ENCODE measurements at regions not wholly inside any gene's neighbourhood (a gene's known extent, or its start where the extent isn't known, plus 50 kb on each side); places are given as distances from the start of the nearest gene placed in this dataset.

DNA sequence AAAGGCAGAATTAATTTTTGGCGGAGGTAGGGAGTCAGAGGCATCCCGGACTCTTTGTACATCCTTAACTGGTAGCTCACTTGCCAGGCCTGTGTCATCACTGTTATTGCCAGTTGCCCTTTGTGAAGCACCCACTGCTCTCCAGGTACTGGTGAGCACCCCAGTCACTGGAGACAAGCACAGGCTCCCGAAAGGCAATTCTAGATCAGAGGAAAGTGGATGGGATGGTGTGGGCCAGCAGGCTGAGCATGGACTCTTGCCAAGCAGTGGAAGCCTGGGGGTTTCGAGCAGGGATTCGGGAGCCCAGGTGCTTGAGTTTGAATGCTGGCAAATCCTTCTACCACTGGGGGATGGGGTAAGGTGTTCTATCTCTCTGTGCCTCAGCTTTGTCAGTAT, 551.1 kb downstream of the MATN1 start:
- peak; percentile 84 for DNase-seq (ENCODE audit: extremely low spot score)
- 86% methylated on average over 5 of the region's 5 CpGs for WGBS
- TF ChIP-seq EP300 (IDR thresholded peaks at IDR 0.05) = no peak
- no peak for TF ChIP-seq POLR2A (IDR thresholded peaks at IDR 0.05; ENCODE audit: low read depth)
- TF ChIP-seq POLR2AphosphoS5 (IDR thresholded peaks at IDR 0.05) = no peak
- TF ChIP-seq, protein P1, sequence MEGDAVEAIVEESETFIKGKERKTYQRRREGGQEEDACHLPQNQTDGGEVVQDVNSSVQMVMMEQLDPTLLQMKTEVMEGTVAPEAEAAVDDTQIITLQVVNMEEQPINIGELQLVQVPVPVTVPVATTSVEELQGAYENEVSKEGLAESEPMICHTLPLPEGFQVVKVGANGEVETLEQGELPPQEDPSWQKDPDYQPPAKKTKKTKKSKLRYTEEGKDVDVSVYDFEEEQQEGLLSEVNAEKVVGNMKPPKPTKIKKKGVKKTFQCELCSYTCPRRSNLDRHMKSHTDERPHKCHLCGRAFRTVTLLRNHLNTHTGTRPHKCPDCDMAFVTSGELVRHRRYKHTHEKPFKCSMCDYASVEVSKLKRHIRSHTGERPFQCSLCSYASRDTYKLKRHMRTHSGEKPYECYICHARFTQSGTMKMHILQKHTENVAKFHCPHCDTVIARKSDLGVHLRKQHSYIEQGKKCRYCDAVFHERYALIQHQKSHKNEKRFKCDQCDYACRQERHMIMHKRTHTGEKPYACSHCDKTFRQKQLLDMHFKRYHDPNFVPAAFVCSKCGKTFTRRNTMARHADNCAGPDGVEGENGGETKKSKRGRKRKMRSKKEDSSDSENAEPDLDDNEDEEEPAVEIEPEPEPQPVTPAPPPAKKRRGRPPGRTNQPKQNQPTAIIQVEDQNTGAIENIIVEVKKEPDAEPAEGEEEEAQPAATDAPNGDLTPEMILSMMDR (IDR thresholded peaks at IDR 0.05) = no peak
- no peaks in the 10 kb centered on the region for H3K36me3 ChIP-seq
- H3K9me3 ChIP-seq = no peaks in the 10 kb centered on the region
- no peaks in the 10 kb centered on the region for H3K4me1 ChIP-seq
- no peak overlapping the region for H3K4me3 ChIP-seq
- intact Hi-C loops (cut with DNase I) = no loop called here
- no peaks in the 10 kb centered on the region for H3K27me3 ChIP-seq
- H3K27ac ChIP-seq (replicated peaks in 1 of 4) = no peak overlapping the region

DNA sequence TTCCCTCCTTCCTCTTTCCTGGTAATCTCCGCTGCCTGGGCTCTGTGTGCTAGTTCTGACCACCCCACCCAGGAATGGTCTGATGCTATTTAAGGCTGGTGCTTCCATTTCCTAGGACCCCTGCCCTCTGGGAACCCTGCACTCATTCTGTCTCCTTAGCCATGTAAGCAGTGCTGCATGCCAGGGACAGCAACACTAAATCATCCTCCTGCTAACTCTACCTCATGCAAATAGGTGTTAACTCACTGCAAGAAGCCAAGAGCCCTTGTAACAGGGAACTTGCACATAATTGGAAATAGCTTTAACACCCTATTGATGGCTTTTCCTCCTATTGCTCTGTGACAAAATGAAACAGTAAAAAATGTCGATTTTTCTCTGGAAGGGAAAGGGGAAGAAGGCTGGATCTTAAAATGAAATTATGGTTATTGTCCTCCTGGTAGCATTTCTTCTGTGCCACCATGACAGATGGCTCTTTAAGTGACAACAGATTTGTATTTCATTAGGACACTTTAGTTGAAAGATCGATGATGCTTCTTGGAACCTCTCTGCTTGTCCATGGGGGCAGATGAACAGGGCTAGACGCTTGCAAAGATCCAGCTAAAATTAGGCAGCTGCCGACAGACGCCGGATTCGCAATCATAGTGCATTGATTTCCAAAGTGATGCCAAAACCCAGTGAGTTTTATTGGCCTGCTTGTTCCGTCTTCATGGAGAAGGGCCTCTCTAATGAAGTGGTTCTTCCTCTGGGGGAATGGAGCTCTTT, 551.7 kb downstream of the MATN1 start:
- Histone ChIP-seq H3K4me1 (no peaks in the 10 kb centered on the region), H3K4me3 (no peak overlapping the region), H3K36me3 (no peaks in the 10 kb centered on the region), H3K27ac (replicated peaks in 1 of 4) (no peak overlapping the region), H3K27me3 (no peaks in the 10 kb centered on the region), H3K9me3 (no peaks in the 10 kb centered on the region)
- intact Hi-C loops (cut with DNase I) = no loop called here
- TF ChIP-seq EP300 (IDR thresholded peaks at IDR 0.05) (no peak), POLR2A (IDR thresholded peaks at IDR 0.05; ENCODE audit: low read depth) (no peak), POLR2AphosphoS5 (IDR thresholded peaks at IDR 0.05) (no peak)
- TF ChIP-seq, protein P1 (IDR thresholded peaks at IDR 0.05) = no peak
- 88% methylated on average over 9 of the region's 9 CpGs for WGBS
- peak; percentile 89 for DNase-seq (ENCODE audit: extremely low spot score)

DNA sequence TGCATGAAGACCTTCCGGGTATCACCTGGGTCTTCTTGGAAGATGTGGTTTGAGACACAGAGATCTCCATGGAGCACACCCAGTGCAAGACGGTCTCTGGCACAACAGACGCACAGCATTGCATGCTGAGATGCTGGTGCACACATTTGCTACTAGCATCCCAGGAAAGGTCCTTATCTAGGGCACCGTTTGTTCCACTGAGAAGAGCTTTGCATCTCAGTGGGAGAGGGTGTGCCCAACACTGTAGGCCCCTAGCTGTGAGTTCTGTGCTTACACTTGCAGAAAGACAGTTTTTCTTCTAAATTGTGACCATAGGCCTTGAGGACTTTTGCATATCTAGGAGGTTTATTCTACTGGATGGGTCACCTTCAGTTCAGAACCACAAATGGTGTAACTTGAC, 554.1 kb downstream of the MATN1 start:
- H3K4me1 ChIP-seq = no peaks in the 10 kb centered on the region
- H3K9me3 ChIP-seq = no peaks in the 10 kb centered on the region
- H3K27me3 ChIP-seq = no peaks in the 10 kb centered on the region
- no peak overlapping the region for H3K27ac ChIP-seq (replicated peaks in 1 of 4)
- H3K4me3 ChIP-seq = no peak overlapping the region
- intact Hi-C loops (cut with DNase I) = no loop called here
- 56% methylated on average over 4 of the region's 4 CpGs for WGBS
- DNase-seq (ENCODE audit: extremely low spot score) = peak; percentile 89
- no peaks in the 10 kb centered on the region for H3K36me3 ChIP-seq
- TF ChIP-seq POLR2AphosphoS5 (IDR thresholded peaks at IDR 0.05) (no peak), POLR2A (IDR thresholded peaks at IDR 0.05; ENCODE audit: low read depth) (no peak), EP300 (IDR thresholded peaks at IDR 0.05) (no peak)
- TF ChIP-seq, protein P1 (IDR thresholded peaks at IDR 0.05) = no peak

DNA sequence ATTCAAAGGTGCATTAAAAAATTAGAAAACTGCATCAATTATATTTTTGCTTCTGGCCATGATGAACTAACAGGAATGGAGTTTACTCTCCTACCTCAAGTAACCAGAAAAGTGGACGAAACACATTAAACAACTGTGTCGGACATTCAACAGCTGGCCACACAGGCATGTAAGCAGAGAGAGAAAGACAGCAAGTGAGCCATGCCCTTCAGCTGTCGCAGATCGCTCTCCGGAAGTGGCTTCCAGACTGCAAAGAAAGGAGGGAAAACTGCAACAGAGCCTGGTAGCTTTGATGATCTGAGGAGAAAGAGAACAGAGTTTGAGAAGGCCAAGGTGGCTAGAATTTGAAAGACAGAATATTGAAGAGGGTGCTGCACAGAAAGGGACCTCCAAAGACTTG, 557.2 kb downstream of the MATN1 start:
- Histone ChIP-seq H3K27me3 (peaks cover 0 to 15% (median 0%) of the 10 kb centered on the region in 4 donors), H3K4me3 (no peak overlapping the region), H3K4me1 (no peaks in the 10 kb centered on the region), H3K36me3 (no peaks in the 10 kb centered on the region), H3K27ac (replicated peaks in 1 of 4) (no peak overlapping the region), H3K9me3 (no peaks in the 10 kb centered on the region)
- intact Hi-C loops (cut with DNase I) = no loop called here
- TF ChIP-seq POLR2A (IDR thresholded peaks at IDR 0.05; ENCODE audit: low read depth) (no peak), POLR2AphosphoS5 (IDR thresholded peaks at IDR 0.05) (no peak), EP300 (IDR thresholded peaks at IDR 0.05) (no peak)
- TF ChIP-seq, protein P1 (IDR thresholded peaks at IDR 0.05) = no peak
- DNase-seq (ENCODE audit: extremely low spot score) = peak; percentile 72
- WGBS = 49% methylated on average over 5 of the region's 5 CpGs

DNA sequence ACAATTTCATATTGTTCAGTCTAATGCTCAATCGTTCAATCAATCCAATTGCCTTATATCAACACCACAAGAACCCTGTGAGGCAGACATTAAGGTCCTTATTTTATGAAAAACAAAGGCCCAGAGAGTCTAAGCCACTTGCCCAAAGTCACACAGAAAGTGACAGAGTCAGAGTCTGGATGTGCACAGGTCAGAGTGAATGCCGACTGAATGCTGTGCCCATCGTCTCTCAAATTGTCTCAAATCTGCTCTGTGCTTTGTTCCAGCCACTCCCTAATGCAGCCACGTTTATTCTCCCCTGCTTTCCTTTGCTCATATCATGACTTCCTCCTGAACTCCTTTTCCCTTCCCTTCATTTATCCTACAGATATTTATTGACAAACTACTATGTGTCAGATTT, 558.3 kb downstream of the MATN1 start:
- intact Hi-C loops (cut with DNase I) = no loop called here
- 79% methylated on average over 4 of the region's 4 CpGs for WGBS

More for the DNA sequence above, 558.3 kb downstream of the MATN1 start:
- H3K4me3 ChIP-seq = no peak overlapping the region
- peak; percentile 60 for DNase-seq (ENCODE audit: extremely low spot score)
- no peak overlapping the region for H3K27ac ChIP-seq (replicated peaks in 1 of 4)
- no peaks in the 10 kb centered on the region for H3K9me3 ChIP-seq
- H3K27me3 ChIP-seq = peaks cover 0 to 15% (median 0%) of the 10 kb centered on the region in 4 donors
- no peaks in the 10 kb centered on the region for H3K36me3 ChIP-seq
- TF ChIP-seq POLR2AphosphoS5 (IDR thresholded peaks at IDR 0.05) (no peak), POLR2A (IDR thresholded peaks at IDR 0.05; ENCODE audit: low read depth) (no peak), EP300 (IDR thresholded peaks at IDR 0.05) (no peak)
- TF ChIP-seq, protein P1 (IDR thresholded peaks at IDR 0.05) = no peak
- H3K4me1 ChIP-seq = no peaks in the 10 kb centered on the region

All from esophagus muscularis mucosa (tissue), 4 donors.